Large intestine (tissue), 3 donors: ENCODE measurements at regions not wholly inside any gene's neighbourhood (a gene's known extent, or its start where the extent isn't known, plus 50 kb on each side); places are given as distances from the start of the nearest gene placed in this dataset.
A peak's percentile ranks its signal among the peaks of the same experiment; 100 is the strongest.
"Not testable (repeated sequence)": the region's sequence is repeated elsewhere in the genome, so short reads cannot be mapped to it uniquely, and the experiment has no call there.

ENCODE experiments used
- DNase-seq, 2 donors: peaks; one replicate each; pipeline versions ENCODE4 v3.0.0 to v3.0.0-alpha.2; 2013
- H3K27ac ChIP-seq: one replicate; pipeline ENCODE4 v1.5.1; 2013; ENCODE audit warnings: low read length
- H3K27me3 ChIP-seq: 2 replicates; pipeline ENCODE4 v1.6.1; 2013; ENCODE audit warnings: low read length; ENCODE audit not compliant: control insufficient read depth, insufficient read depth
- H3K36me3 ChIP-seq: 2 replicates; pipeline ENCODE4 v1.6.1; 2013; ENCODE audit warnings: low read length; ENCODE audit not compliant: control insufficient read depth, insufficient read depth
- H3K4me1 ChIP-seq: one replicate; pipeline ENCODE4 v1.6.1; 2013; ENCODE audit warnings: low read length; ENCODE audit not compliant: control insufficient read depth, insufficient read depth
- H3K4me3 ChIP-seq: one replicate; pipeline ENCODE4 v1.5.1; 2013; ENCODE audit warnings: low read length
- H3K9me3 ChIP-seq: one replicate; pipeline ENCODE4 v1.6.1; 2013; ENCODE audit warnings: mild to moderate bottlenecking, low read depth, low read length, moderate library complexity; ENCODE audit not compliant: control insufficient read depth
- WGBS: methylation state at CpG from one replicate; pipeline ENCODE4 v1.1.5; 2013; ENCODE audit warnings: low lambda C conversion rate; ENCODE audit not compliant: insufficient coverage; 5-methylcytosine and 5-hydroxymethylcytosine counted together

- Histone ChIP-seq H3K27me3 (peaks cover 6% of the 10 kb centered on the region), H3K4me3 (no peak overlapping the region), H3K27ac (no peak overlapping the region), H3K9me3 (no peaks in the 10 kb centered on the region), H3K4me1 (peaks cover 31% of the 10 kb centered on the region), H3K36me3 (no peaks in the 10 kb centered on the region)
- DNase-seq, result no peak
- WGBS, result no CpG with 5 or more reads among the region's 13 CpGs
These were observed 192.6 kb upstream of the GLI2 start for GRCh38 chr2:120542911-120543527.

- H3K36me3 ChIP-seq, result no peaks in the 10 kb centered on the region
These were observed 191.8 kb upstream of the GLI2 start for GRCh38 chr2:120543899-120544298.

GRCh38 chr2:120544522-120544921 lies 191.1 kb upstream of the GLI2 start:
- no peak overlapping the region for H3K27ac ChIP-seq
- no CpG with 5 or more reads among the region's 9 CpGs for WGBS
- H3K27me3 ChIP-seq, result no peaks in the 10 kb centered on the region
- no peak for DNase-seq
- no peaks in the 10 kb centered on the region for H3K36me3 ChIP-seq
- no peaks in the 10 kb centered on the region for H3K9me3 ChIP-seq
- H3K4me3 ChIP-seq, result no peak overlapping the region
- H3K4me1 ChIP-seq, result peaks cover 31% of the 10 kb centered on the region

More at GRCh38 chr2:120543899-120544298, 191.8 kb upstream of the GLI2 start:
- no peak for DNase-seq
- 86% methylated on average over 1 of the region's 16 CpGs for WGBS
- no peak overlapping the region for H3K27ac ChIP-seq
- H3K4me3 ChIP-seq, result no peak overlapping the region
- H3K4me1 ChIP-seq, result peaks cover 31% of the 10 kb centered on the region
- no peaks in the 10 kb centered on the region for H3K9me3 ChIP-seq
- peaks cover 2% of the 10 kb centered on the region for H3K27me3 ChIP-seq

- peaks cover 30% of the 10 kb centered on the region for H3K4me1 ChIP-seq
- not testable (repeated sequence) for H3K36me3 ChIP-seq, DNase-seq, H3K9me3 ChIP-seq, H3K27me3 ChIP-seq, H3K4me3 ChIP-seq, H3K27ac ChIP-seq
- WGBS, result no CpG with 5 or more reads among the region's 11 CpGs
These were observed 190.7 kb upstream of the GLI2 start for GRCh38 chr2:120545007-120545406.

- H3K4me3 ChIP-seq, result no peak overlapping the region
- H3K4me1 ChIP-seq, result peaks cover 24% of the 10 kb centered on the region
- no CpG with 5 or more reads among the region's 8 CpGs for WGBS
- H3K27ac ChIP-seq, result peak overlapping the region; percentile 62
- DNase-seq, result no peak
- H3K9me3 ChIP-seq, result no peaks in the 10 kb centered on the region
- no peaks in the 10 kb centered on the region for H3K27me3 ChIP-seq
- H3K36me3 ChIP-seq, result no peaks in the 10 kb centered on the region
These were observed 190.1 kb upstream of the GLI2 start for GRCh38 chr2:120545521-120546047.

GRCh38 chr2:120546048-120546864 lies 189.4 kb upstream of the GLI2 start:
- H3K4me3 ChIP-seq, result no peak overlapping the region
- H3K36me3 ChIP-seq, result no peaks in the 10 kb centered on the region
- H3K4me1 ChIP-seq, result peaks cover 19% of the 10 kb centered on the region
- peak; percentile 84 to 92 for DNase-seq
- peak overlapping the region; percentile 62 for H3K27ac ChIP-seq
- WGBS, result no CpG with 5 or more reads among the region's 27 CpGs
- no peaks in the 10 kb centered on the region for H3K27me3 ChIP-seq
- H3K9me3 ChIP-seq, result no peaks in the 10 kb centered on the region

- Histone ChIP-seq H3K4me1 (peaks cover 19% of the 10 kb centered on the region), H3K36me3 (no peaks in the 10 kb centered on the region), H3K9me3 (no peaks in the 10 kb centered on the region), H3K27me3 (no peaks in the 10 kb centered on the region), H3K27ac (peak overlapping the region; percentile 62), H3K4me3 (no peak overlapping the region)
- peak; percentile 33 for DNase-seq
- no CpG with 5 or more reads among the region's 7 CpGs for WGBS
These were observed 188.7 kb upstream of the GLI2 start for GRCh38 chr2:120546865-120547390.

- no CpG with 5 or more reads among the region's 1 CpG for WGBS
- Histone ChIP-seq H3K27ac (no peak overlapping the region), H3K36me3 (no peaks in the 10 kb centered on the region), H3K4me1 (peaks cover 25% of the 10 kb centered on the region), H3K4me3 (no peak overlapping the region), H3K9me3 (no peaks in the 10 kb centered on the region), H3K27me3 (no peaks in the 10 kb centered on the region)
- DNase-seq, result no peak
These were observed 188.0 kb upstream of the GLI2 start for GRCh38 chr2:120547662-120548061.

- H3K4me3 ChIP-seq, result no peak overlapping the region
- no peaks in the 10 kb centered on the region for H3K36me3 ChIP-seq
- H3K27ac ChIP-seq, result no peak overlapping the region
- no peaks in the 10 kb centered on the region for H3K27me3 ChIP-seq
- DNase-seq, result no peak
- H3K4me1 ChIP-seq, result peaks cover 27% of the 10 kb centered on the region
- H3K9me3 ChIP-seq, result no peaks in the 10 kb centered on the region
- 100% methylated on average over 2 of the region's 16 CpGs for whole genome bisulfite sequencing
These were observed 186.8 kb upstream of the GLI2 start for GRCh38 chr2:120548627-120549608.

GRCh38 chr2:120549841-120550240 lies 185.8 kb upstream of the GLI2 start:
- H3K27me3 ChIP-seq, result no peaks in the 10 kb centered on the region
- H3K4me1 ChIP-seq, result peaks cover 27% of the 10 kb centered on the region
- no peaks in the 10 kb centered on the region for H3K36me3 ChIP-seq
- no peaks in the 10 kb centered on the region for H3K9me3 ChIP-seq
- 80% methylated on average over 1 of the region's 6 CpGs for WGBS
- H3K27ac ChIP-seq, result no peak overlapping the region
- no peak for DNase-seq
- H3K4me3 ChIP-seq, result no peak overlapping the region
